ENCODE measurements at regions not wholly inside any gene's neighbourhood (a gene's known extent, or its start where the extent isn't known, plus 50 kb on each side); places are given as distances from the start of the nearest gene placed in this dataset.

DNA sequence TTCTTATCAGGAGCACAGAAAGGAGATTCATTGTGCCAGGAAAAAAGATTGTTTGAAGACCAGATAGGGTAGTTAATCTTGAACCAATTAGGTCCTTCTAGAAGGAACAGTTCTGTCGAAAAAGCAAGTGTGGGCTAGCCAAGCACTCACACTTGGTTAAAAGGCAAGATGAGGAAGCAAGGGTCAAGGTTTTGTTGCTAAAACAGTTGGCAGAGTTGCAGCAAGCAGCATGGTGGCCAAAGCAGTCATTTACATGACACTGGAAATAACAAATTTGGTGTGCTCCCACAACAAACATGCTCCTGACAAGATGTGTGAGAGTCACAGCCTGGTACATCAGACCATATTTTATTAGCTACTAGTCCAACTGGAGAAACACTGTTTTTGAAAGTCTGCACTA is 228.0 kb upstream of the CFAP20DC start:
- TF ChIP-seq, protein P1, sequence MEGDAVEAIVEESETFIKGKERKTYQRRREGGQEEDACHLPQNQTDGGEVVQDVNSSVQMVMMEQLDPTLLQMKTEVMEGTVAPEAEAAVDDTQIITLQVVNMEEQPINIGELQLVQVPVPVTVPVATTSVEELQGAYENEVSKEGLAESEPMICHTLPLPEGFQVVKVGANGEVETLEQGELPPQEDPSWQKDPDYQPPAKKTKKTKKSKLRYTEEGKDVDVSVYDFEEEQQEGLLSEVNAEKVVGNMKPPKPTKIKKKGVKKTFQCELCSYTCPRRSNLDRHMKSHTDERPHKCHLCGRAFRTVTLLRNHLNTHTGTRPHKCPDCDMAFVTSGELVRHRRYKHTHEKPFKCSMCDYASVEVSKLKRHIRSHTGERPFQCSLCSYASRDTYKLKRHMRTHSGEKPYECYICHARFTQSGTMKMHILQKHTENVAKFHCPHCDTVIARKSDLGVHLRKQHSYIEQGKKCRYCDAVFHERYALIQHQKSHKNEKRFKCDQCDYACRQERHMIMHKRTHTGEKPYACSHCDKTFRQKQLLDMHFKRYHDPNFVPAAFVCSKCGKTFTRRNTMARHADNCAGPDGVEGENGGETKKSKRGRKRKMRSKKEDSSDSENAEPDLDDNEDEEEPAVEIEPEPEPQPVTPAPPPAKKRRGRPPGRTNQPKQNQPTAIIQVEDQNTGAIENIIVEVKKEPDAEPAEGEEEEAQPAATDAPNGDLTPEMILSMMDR (conservative IDR thresholded peaks at IDR 0.05), result no peak
- no peak for TF ChIP-seq EZH2 (IDR thresholded peaks at IDR 0.05; ENCODE audit: low read depth)

Data from PC-9 (cell line).